ENCODE measurements at regions not wholly inside any gene's neighbourhood (a gene's known extent, or its start where the extent isn't known, plus 50 kb on each side); places are given as distances from the start of the nearest gene placed in this dataset.
"Not testable (repeated sequence)": the region's sequence is repeated elsewhere in the genome, so short reads cannot be mapped to it uniquely, and the experiment has no call there.

DNA sequence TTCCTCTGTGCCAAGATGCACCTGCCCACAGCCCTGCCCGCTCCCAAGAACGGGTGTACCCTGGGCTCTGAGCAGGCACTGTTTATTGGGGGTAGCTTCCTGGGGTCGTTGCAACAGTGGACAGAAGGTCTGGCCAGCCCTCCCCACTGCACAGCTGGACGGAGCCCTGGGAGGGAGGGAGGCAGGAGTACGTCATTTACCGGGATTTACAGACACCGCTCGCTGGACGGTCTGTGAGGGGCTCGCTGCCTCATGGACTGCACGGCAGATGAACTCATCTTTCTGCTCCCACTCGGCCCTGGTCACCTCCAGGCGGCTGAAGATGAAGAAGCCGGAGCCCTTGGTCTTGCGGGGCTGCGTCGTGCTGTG is 195.2 kb downstream of the TMEM121 start:
- TF ChIP-seq EZH2 (IDR thresholded peaks at IDR 0.05; ENCODE audit: insufficient read depth, low read length) = not testable (repeated sequence)
- TF ChIP-seq, protein P1, sequence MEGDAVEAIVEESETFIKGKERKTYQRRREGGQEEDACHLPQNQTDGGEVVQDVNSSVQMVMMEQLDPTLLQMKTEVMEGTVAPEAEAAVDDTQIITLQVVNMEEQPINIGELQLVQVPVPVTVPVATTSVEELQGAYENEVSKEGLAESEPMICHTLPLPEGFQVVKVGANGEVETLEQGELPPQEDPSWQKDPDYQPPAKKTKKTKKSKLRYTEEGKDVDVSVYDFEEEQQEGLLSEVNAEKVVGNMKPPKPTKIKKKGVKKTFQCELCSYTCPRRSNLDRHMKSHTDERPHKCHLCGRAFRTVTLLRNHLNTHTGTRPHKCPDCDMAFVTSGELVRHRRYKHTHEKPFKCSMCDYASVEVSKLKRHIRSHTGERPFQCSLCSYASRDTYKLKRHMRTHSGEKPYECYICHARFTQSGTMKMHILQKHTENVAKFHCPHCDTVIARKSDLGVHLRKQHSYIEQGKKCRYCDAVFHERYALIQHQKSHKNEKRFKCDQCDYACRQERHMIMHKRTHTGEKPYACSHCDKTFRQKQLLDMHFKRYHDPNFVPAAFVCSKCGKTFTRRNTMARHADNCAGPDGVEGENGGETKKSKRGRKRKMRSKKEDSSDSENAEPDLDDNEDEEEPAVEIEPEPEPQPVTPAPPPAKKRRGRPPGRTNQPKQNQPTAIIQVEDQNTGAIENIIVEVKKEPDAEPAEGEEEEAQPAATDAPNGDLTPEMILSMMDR (IDR thresholded peaks at IDR 0.05; ENCODE audit: insufficient read depth, low read depth, low read length) = not testable (repeated sequence)
